HepG2 (cell line): ENCODE measurements at regions not wholly inside any gene's neighbourhood (a gene's known extent, or its start where the extent isn't known, plus 50 kb on each side); places are given as distances from the start of the nearest gene placed in this dataset.
"Not testable (repeated sequence)": the region's sequence is repeated elsewhere in the genome, so short reads cannot be mapped to it uniquely, and the experiment has no call there.

Experiments
- ATAC-seq: fragments of 200-7000 bp; cut with Tn5 transposase; 3 replicates; pipeline ENCODE4 v1.9.1; 2020; ENCODE audit warnings: mild to moderate bottlenecking, moderate library complexity
- BruUV-seq: library from RNA; stranded (reverse); fragments of 400-500 nt; replicated peaks from 2 replicates; lab custom pipeline; 2021; lab: Mats Ljungman, UMichigan
- CTCF ChIA-PET: fragments of 300-600 bp; formaldehyde crosslinking; extraction: SDS; loops from one replicate; lab custom pipeline; 2021; ENCODE audit warnings: low total read pairs, inconsistent platforms, low intra/inter-chr PET ratio; lab: Yijun Ruan, JAX
- POLR2A ChIA-PET: fragments of 350-600 bp; sonication (Branson Sonifier 250); formaldehyde crosslinking; loops from one replicate; lab custom pipeline; 2020; ENCODE audit warnings: antibody characterized with exemption, inconsistent platforms; lab: Yijun Ruan, JAX
- DNase-seq: peaks from one replicate; pipeline ENCODE4 v3.0.0-alpha.2; 2015; ENCODE audit warnings: low spot score
- FAIRE-seq: peaks from 3 replicates; lab custom pipeline; 2011; peaks lifted over from hg19 to GRCh38; lab: Jason Lieb, UNC
- H2AFZ ChIP-seq: one replicate; pipeline ENCODE4 v1.6.1; 2011; ENCODE audit warnings: low read length, inconsistent platforms
- H3K27ac ChIP-seq: fragments of 300-600 bp; 3 replicates; pipeline ENCODE4 v1.8.0; 2011; ENCODE audit warnings: mixed run types, mild to moderate bottlenecking, mixed read lengths, low read length, inconsistent platforms; ENCODE audit not compliant: insufficient read depth; ENCODE audit errors: extremely low read length
- H3K27me3 ChIP-seq, 2 experiments: fragments of 200-600 bp in 1 of 2; 2 replicates in 1 of 2; 3 replicates in 1 of 2; pipeline versions ENCODE4 v1.6.0 to v1.8.0; 2011; ENCODE audit warnings: low read length in 2 of 2, mild to moderate bottlenecking in 2 of 2, moderate library complexity in 2 of 2, inconsistent platforms in 1 of 2; ENCODE audit not compliant: insufficient read depth in 2 of 2, control insufficient read depth in 1 of 2
- H3K36me3 ChIP-seq, 2 experiments: fragments of 200-600 bp in 1 of 2; replicated peaks in 1 of 2; 2 replicates in 1 of 2; 3 replicates in 1 of 2; pipeline versions ENCODE4 v1.5.1 to v1.8.0; 2011; ENCODE audit warnings: low read length in 2 of 2, inconsistent platforms in 1 of 2; ENCODE audit not compliant: insufficient read depth in 2 of 2, control insufficient read depth in 1 of 2
- H3K4me1 ChIP-seq: 2 replicates; pipeline ENCODE4 v1.5.1; 2012; ENCODE audit warnings: low read length, inconsistent platforms; ENCODE audit not compliant: insufficient read depth
- H3K4me2 ChIP-seq: 2 replicates; pipeline ENCODE4 v1.6.0; 2011; ENCODE audit warnings: low read depth, low read length, inconsistent platforms
- H3K4me3 ChIP-seq, 3 experiments: fragments of 200-600 bp in 1 of 3; sonication (generic), shearing (Covaris generic) in 1 of 3; replicated peaks in 1 of 3; 2 replicates each; pipeline ENCODE4 v1.5.1; 2011 to 2016; ENCODE audit warnings: low read length in 3 of 3, inconsistent platforms in 2 of 3, low read depth in 2 of 3, mild to moderate bottlenecking in 2 of 3, control low read depth in 1 of 3, mixed read lengths in 1 of 3; ENCODE audit not compliant: insufficient read depth in 1 of 3
- H3K79me2 ChIP-seq: one replicate; pipeline ENCODE4 v1.6.1; 2011; ENCODE audit warnings: low read length, inconsistent platforms; ENCODE audit not compliant: insufficient read depth
- H3K9ac ChIP-seq: 2 replicates; pipeline ENCODE4 v1.6.0; 2011; ENCODE audit warnings: mild to moderate bottlenecking, low read depth, low read length, inconsistent platforms; ENCODE audit not compliant: insufficient read depth
- H3K9me3 ChIP-seq: 2 replicates; pipeline ENCODE4 v1.5.1; 2012; ENCODE audit warnings: mild to moderate bottlenecking, low read length
- H4K20me1 ChIP-seq: 2 replicates; pipeline ENCODE4 v1.6.0; 2011; ENCODE audit warnings: inconsistent platforms, mild to moderate bottlenecking, low read length, moderate library complexity; ENCODE audit not compliant: insufficient read depth
- WGBS: methylation state at CpG from one replicate; pipeline ENCODE4 v1.1.6; 2017; ENCODE audit warnings: low lambda C conversion rate; 5-methylcytosine and 5-hydroxymethylcytosine counted together
- in situ Hi-C: cut with HindIII; loops from 2 replicates; pipeline ENCODE4 v1.10.0; 2017; ENCODE audit warnings: low pct_unique_long_range_greater_than_20kb; ENCODE audit not compliant: extremely low pct_ligation_motif_present
- intact Hi-C: fragments of 100-400 bp; cut with micrococcal nuclease; formaldehyde crosslinking; loops from one replicate; pipeline ENCODE4 v1.10.0; 2022; ENCODE audit not compliant: unreplicated experiment

DNA sequence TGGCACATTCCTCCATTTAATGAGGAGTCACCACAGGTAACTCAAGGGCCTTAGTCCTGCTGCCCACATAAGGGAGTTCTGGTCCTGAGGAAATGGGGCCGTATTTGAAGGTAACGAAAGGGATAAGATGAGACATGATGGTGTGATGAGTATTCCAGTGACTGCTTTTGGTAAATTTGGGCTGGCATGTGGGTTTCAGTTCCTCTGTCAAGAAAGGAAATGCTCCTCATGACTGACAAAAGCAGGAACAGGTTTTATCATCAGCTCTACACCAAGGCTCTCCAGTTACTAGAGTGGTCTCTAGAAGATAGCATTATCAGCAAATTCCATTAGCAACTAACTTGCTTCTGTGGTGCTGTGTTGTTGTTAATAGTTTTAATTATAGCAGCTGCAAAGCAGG lies 161.8 kb upstream of the PTPN20 start:
- H2AFZ ChIP-seq, FAIRE-seq: not testable (repeated sequence)
- 83% methylated on average over 2 of the region's 2 CpGs for WGBS

DNA sequence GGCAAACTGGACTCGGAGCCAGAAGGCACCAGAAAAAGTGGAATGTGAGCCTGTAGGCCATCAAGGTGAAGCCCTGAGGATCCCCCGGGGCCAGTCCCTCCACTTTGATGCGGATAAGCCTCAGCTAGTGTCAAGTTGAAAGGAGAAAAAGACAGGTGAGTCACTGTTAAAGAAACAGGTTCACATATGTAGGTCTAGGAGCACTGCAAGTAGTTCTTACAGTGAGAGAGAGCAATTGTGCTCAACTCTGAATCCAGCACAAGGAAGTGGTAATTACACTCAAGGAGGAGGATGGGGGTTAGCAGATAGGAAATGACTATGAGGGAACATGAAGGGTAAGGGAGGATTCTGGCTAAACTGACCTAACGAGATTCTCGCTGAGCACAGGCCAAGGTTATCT lies 157.5 kb upstream of the PTPN20 start:
- 83% methylated on average over 1 of the region's 5 CpGs for WGBS
- POLR2A ChIA-PET, H2AFZ ChIP-seq, DNase-seq, H3K27me3 ChIP-seq, H3K36me3 ChIP-seq, BruUV-seq, H3K4me3 ChIP-seq, CTCF ChIA-PET, H4K20me1 ChIP-seq, intact Hi-C loops, H3K79me2 ChIP-seq, H3K4me2 ChIP-seq, H3K4me1 ChIP-seq, H3K9me3 ChIP-seq, H3K9ac ChIP-seq, ATAC-seq, in situ Hi-C loops, FAIRE-seq, H3K27ac ChIP-seq: not testable (repeated sequence)

More for the DNA sequence above, 161.8 kb upstream of the PTPN20 start:
- H3K27ac ChIP-seq, H3K4me2 ChIP-seq, BruUV-seq, H3K79me2 ChIP-seq, in situ Hi-C loops, POLR2A ChIA-PET, ATAC-seq, H3K4me1 ChIP-seq, H4K20me1 ChIP-seq, CTCF ChIA-PET, H3K9ac ChIP-seq, H3K4me3 ChIP-seq, H3K9me3 ChIP-seq, intact Hi-C loops, H3K27me3 ChIP-seq, H3K36me3 ChIP-seq, DNase-seq: not testable (repeated sequence)

DNA sequence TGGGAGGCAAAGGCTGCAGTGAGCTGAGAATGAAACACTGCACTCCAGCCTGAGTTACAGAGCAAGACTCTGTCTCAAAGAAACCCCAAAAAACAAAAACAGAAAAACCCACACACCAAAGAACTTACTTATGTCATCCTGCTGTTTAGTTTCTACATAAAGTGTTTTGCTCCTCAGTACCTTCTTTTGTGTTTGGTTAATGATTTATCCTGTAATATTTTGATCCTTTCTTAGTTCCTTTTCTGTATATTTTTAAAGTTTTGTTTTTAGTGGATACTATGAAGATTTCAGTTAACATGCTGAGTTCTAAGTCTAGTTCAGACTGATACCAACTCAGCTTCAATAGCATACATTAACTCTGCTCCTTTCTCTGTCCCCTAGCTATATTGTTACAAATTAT lies 149.8 kb upstream of the PTPN20 start:
- H3K4me3 ChIP-seq, H3K27me3 ChIP-seq, H3K9ac ChIP-seq, FAIRE-seq, H3K4me2 ChIP-seq, H3K36me3 ChIP-seq, H3K79me2 ChIP-seq, H3K4me1 ChIP-seq, ATAC-seq, BruUV-seq, in situ Hi-C loops, H3K27ac ChIP-seq, H3K9me3 ChIP-seq, POLR2A ChIA-PET, CTCF ChIA-PET, intact Hi-C loops, H2AFZ ChIP-seq, DNase-seq, H4K20me1 ChIP-seq: not testable (repeated sequence)

DNA sequence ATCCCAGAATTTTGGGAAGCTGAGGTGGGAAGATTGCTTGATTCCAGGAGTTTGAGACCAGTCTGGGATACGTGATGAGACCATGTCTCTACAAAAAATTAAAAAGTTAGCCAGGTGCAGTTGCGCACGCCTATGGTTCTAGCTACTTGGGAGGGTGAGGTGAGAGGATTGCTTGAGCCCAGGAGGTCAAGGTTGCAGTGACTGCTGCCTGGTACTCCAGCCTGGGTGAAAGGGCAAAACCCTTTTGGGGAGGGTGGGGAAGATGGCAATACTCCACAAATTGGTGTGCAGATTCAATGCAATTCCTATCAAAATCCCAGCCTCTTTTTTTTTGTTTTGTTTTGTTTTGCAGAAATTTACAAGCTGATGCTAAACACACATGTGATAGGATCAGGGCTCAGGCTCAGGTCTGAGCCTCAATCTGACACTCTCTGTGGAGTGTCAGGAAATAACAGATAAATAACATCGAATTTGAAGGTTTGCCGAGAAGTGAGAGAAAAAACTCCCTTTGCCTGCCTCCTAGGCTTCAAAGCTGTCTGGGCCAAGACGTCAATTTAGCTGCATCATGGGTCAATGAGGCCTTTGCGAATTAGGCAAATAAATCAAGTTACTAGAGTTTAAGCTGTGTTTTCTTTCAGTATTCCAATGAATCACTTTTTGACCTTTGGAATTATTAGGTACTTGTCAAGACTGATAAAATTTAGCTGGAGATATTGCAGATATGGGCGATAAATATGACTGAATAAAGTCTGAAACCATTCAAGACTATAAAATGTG lies 142.5 kb upstream of the PTPN20 start:
- FAIRE-seq = not testable (repeated sequence)

More for the DNA sequence above, 142.5 kb upstream of the PTPN20 start:
- H3K9me3 ChIP-seq, H2AFZ ChIP-seq, H3K27me3 ChIP-seq, ATAC-seq, H3K79me2 ChIP-seq, in situ Hi-C loops, intact Hi-C loops, H3K4me1 ChIP-seq, POLR2A ChIA-PET, H4K20me1 ChIP-seq, H3K4me2 ChIP-seq, CTCF ChIA-PET, H3K4me3 ChIP-seq, H3K36me3 ChIP-seq, BruUV-seq, H3K9ac ChIP-seq, H3K27ac ChIP-seq, DNase-seq: not testable (repeated sequence)
- WGBS = 43% methylated on average over 5 of the region's 8 CpGs
